Fibroblast of pulmonary artery (primary cell): ENCODE measurements at regions not wholly inside any gene's neighbourhood (a gene's known extent, or its start where the extent isn't known, plus 50 kb on each side); places are given as distances from the start of the nearest gene placed in this dataset.

Experiments used
- DNase-seq: peaks from one replicate; pipeline ENCODE4 v3.0.0-alpha.2; 2010; ENCODE audit warnings: low read depth
- H3K4me3 ChIP-seq: replicated peaks from 2 replicates; pipeline ENCODE4 v1.5.1; 2011; ENCODE audit warnings: low read depth, mild to moderate bottlenecking, control low read depth, low read length, moderate library complexity
- CTCF ChIP-seq: IDR thresholded peaks from 2 replicates; pipeline ENCODE4 v1.5.1; 2011; ENCODE audit warnings: mild to moderate bottlenecking, control low read depth, low read length, inconsistent platforms; ENCODE audit errors: missing control alignments

GRCh38 chr17:77366206-77366557, 225.4 kb downstream of the SEC14L1 start:
- no peak overlapping the region for H3K4me3 ChIP-seq
- no peak for DNase-seq
- TF ChIP-seq CTCF: no peak

- TF ChIP-seq CTCF: no peak
- DNase-seq: peak; percentile 47
- H3K4me3 ChIP-seq: no peak overlapping the region
Measured at GRCh38 chr17:77366558-77367245, 225.9 kb downstream of the SEC14L1 start.

- no peak for TF ChIP-seq CTCF
- no peak for DNase-seq
Measured at GRCh38 chr17:77369544-77369971, 228.8 kb downstream of the SEC14L1 start.

GRCh38 chr17:77370586-77370985, 229.8 kb downstream of the SEC14L1 start:
- TF ChIP-seq CTCF: no peak

More at GRCh38 chr17:77369544-77369971, 228.8 kb downstream of the SEC14L1 start:
- H3K4me3 ChIP-seq: no peak overlapping the region

GRCh38 chr17:77371117-77371887, 230.5 kb downstream of the SEC14L1 start:
- no peak overlapping the region for H3K4me3 ChIP-seq
- no peak for DNase-seq
- TF ChIP-seq CTCF: no peak

More at GRCh38 chr17:77370586-77370985, 229.8 kb downstream of the SEC14L1 start:
- no peak for DNase-seq
- H3K4me3 ChIP-seq: no peak overlapping the region

GRCh38 chr17:77371888-77372443, 231.2 kb downstream of the SEC14L1 start:
- peak overlapping the region; percentile 82 for H3K4me3 ChIP-seq
- no peak for TF ChIP-seq CTCF
- no peak for DNase-seq
